RWPE1 (cell line): ENCODE measurements at regions not wholly inside any gene's neighbourhood (a gene's known extent, or its start where the extent isn't known, plus 50 kb on each side); places are given as distances from the start of the nearest gene placed in this dataset.
A peak's percentile ranks its signal among the peaks of the same experiment; 100 is the strongest.

Experiments
- CTCF ChIA-PET: fragments of 350-600 bp; sonication (Branson Sonifier 250); formaldehyde crosslinking; extraction: SDS; loops from one replicate; lab custom pipeline; 2021; lab: Yijun Ruan, JAX
- POLR2A ChIA-PET: fragments of 400-600 bp; formaldehyde crosslinking; extraction: SDS; loops from one replicate; lab custom pipeline; 2020; ENCODE audit warnings: antibody characterized with exemption; ENCODE audit not compliant: low non-redundant PET; lab: Yijun Ruan, JAX
- DNase-seq: peaks from one replicate; pipeline ENCODE4 v3.0.0; 2012; ENCODE audit warnings: low spot score
- H3K27ac ChIP-seq: fragments of 450-650 bp; 2 replicates; pipeline ENCODE4 v1.5.1; 2017
- CTCF ChIP-seq: fragments of 450-650 bp; conservative IDR thresholded peaks from 2 replicates; pipeline ENCODE4 v1.5.1; 2017; ENCODE audit warnings: low read depth, mild to moderate bottlenecking

DNA sequence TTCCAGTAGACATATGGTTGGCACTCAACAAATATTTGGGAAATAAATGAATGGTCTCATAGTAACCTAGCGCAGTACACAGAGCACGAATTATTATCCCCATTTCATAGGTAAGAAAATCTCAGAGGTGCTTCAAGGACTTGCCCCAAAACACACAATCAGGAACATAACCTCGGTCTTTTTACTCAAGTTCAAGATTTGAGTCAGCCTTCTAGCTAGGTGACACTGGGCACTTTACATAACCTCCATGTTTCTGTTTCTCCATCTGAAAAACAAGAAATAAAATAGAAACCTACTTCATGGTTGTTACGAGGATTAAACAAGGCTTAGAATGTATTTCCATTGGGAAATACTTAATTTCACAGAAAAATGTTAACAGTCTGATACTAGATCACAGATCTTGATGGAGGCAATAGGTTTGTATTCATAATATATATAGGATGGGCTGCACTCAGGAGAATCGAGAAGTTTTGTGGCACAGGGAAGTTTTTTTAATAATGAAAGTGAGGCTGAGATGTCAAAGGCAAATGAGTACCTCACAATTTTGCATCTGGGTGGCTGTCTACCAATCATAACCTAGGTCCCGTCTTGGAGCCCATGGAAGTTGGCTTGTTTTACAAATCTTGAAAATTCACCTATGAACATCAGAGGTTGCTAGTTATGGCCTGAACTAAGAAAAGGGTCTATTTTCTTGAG, 147.4 kb upstream of the ZC3H12C start:
- ChIA-PET CTCF (interaction anchor here (0.6 kb wide), 2 partner anchors 250 to 303 kb away, joined by 3 read pairs; no protein-coding TSS in a partner anchor), POLR2A (no interaction called here)
- no peak for DNase-seq
- no peak overlapping the region for H3K27ac ChIP-seq
- no peak for TF ChIP-seq CTCF

DNA sequence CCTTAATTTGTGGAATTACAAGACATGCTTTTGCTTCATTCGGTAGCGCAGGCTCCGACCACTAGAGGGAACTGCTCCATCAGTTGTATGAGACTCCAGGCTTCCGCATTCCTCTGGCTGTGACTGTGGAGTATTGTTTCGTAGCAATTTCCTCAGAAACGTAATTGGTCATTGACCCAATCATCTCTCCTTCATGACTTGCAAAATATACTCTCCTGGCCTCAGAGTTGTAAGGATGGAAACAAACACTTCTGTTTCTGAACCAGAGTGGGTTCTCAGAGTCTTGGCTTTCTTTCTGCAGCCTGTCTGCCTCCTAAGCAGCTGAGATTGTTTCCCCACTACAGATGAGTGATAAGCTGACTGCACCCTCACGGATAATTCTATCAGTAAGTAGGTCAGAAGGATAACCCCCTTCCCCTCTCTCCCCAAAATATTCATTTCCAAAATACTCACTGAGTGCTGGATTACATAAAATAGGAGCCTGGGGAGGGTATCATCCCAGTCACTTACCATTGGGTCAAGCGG, 146.8 kb upstream of the ZC3H12C start:
- ChIA-PET CTCF (interaction anchor here (0.6 to 1.0 kb wide), 4 partner anchors 15 to 431 kb away, joined by 3 read pairs; no protein-coding TSS in a partner anchor), POLR2A (no interaction called here)
- DNase-seq: peak; percentile 84
- peak; percentile 93 for TF ChIP-seq CTCF
- H3K27ac ChIP-seq: no peak overlapping the region

GRCh38 chr11:109954534-109954933, 138.7 kb upstream of the ZC3H12C start:
- TF ChIP-seq CTCF: no peak
- no peak overlapping the region for H3K27ac ChIP-seq
- ChIA-PET CTCF (no interaction called here), POLR2A (no interaction called here)
- no peak for DNase-seq

DNA sequence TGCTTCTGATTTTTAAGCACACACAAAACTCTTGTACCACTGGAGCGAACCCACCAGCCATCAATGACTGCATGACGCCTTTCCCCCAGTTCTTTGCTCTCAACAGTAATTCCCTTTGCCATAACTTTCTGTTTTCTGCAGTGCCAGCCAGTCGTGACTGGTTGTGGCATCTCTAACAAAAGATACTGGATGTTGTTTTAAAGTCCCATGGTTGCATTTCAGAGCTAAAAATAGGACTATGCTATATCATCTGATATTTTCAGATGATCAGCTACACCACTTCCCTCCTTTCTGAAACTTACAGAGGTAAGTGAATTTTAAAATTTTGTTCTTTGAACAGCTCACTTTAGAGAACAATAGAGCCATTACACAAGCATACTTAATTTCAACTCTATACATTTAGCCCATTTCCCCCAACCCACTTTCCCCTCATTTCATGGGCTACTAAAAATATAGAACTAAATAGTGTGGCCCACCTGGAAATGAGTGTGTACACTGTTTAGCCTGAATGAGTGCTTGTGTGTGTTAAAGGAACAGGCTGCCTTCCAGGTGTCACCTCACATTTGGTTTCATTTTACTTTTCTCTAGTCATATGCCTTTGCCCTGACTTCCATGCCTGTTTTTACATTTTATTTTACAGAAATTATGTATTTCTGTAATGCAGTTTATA, 136.9 kb upstream of the ZC3H12C start:
- POLR2A ChIA-PET: no interaction called here

GRCh38 chr11:109957000-109957399, 136.2 kb upstream of the ZC3H12C start:
- H3K27ac ChIP-seq: no peak overlapping the region
- ChIA-PET POLR2A (no interaction called here), CTCF (interaction anchor here (0.6 kb wide), 1 partner anchor 303 kb away, joined by 3 read pairs; no protein-coding TSS in a partner anchor)
- no peak for DNase-seq
- TF ChIP-seq CTCF: no peak

More for the DNA sequence above, 136.9 kb upstream of the ZC3H12C start:
- H3K27ac ChIP-seq: no peak overlapping the region
- CTCF ChIA-PET: no interaction called here
- TF ChIP-seq CTCF: no peak
- DNase-seq: no peak

DNA sequence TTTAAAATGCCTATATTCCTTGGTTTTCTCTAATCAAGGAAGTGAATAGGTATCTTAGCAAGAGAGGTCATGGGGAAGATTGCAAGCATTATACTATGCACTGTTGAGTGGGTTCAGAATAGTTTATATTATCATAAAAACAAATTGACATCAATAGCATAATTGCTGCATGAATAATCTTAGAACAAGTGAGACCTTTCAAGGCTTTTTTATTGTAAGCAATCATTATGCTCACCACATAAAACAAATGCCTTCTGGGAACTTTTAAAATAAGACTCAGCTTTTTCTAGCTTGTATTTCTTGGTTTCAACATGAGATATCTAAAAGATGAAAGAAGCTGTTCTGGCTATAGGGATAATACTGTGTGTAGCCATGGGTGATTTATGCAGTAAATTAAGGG, 135.6 kb upstream of the ZC3H12C start:
- no peak for TF ChIP-seq CTCF
- ChIA-PET POLR2A (no interaction called here), CTCF (interaction anchor here (0.6 kb wide), 1 partner anchor 302 kb away, joined by 3 read pairs; no protein-coding TSS in a partner anchor)
- no peak for DNase-seq
- no peak overlapping the region for H3K27ac ChIP-seq
